Liver (tissue), 7 donors: ENCODE measurements at regions not wholly inside any gene's neighbourhood (a gene's known extent, or its start where the extent isn't known, plus 50 kb on each side); places are given as distances from the start of the nearest gene placed in this dataset.
"Not testable (repeated sequence)": the region's sequence is repeated elsewhere in the genome, so short reads cannot be mapped to it uniquely, and the experiment has no call there.

ENCODE experiments used
- DNase-seq: peaks from one replicate; pipeline ENCODE4 v3.0.0-alpha.2; 2017; ENCODE audit warnings: low spot score
- H3K27ac ChIP-seq, 2 donors: one replicate each; pipeline ENCODE4 v1.7.0; 2013; ENCODE audit warnings: inconsistent platforms in 2 of 2, low read length in 2 of 2, control low read depth in 1 of 2, low read depth in 1 of 2, mild to moderate bottlenecking in 1 of 2
- H3K27me3 ChIP-seq, 4 donors: one replicate each; pipeline versions ENCODE4 v1.6.1 to v1.7.0; 2013; ENCODE audit warnings: low read length in 3 of 4, inconsistent platforms in 1 of 4, mild to moderate bottlenecking in 1 of 4, moderate library complexity in 1 of 4; ENCODE audit not compliant: control insufficient read depth in 4 of 4, insufficient read depth in 4 of 4
- H3K36me3 ChIP-seq, 4 donors: one replicate each; pipeline versions ENCODE4 v1.6.1 to v1.7.0; 2013; ENCODE audit warnings: low read length in 3 of 4, mild to moderate bottlenecking in 3 of 4, low read depth in 1 of 4, moderate library complexity in 1 of 4; ENCODE audit not compliant: control insufficient read depth in 4 of 4, insufficient read depth in 3 of 4
- H3K4me1 ChIP-seq, 4 donors: one replicate each; pipeline versions ENCODE4 v1.6.1 to v1.7.0; 2013; ENCODE audit warnings: low read length in 3 of 4, mild to moderate bottlenecking in 3 of 4, moderate library complexity in 1 of 4; ENCODE audit not compliant: control insufficient read depth in 4 of 4, insufficient read depth in 4 of 4
- H3K4me3 ChIP-seq, 3 donors: one replicate each; pipeline versions ENCODE4 v1.6.1 to v1.7.0; 2013; ENCODE audit warnings: low read length in 3 of 3, control low read depth in 1 of 3, low read depth in 1 of 3, mild to moderate bottlenecking in 1 of 3
- H3K9ac ChIP-seq, 2 donors: one replicate each; pipeline ENCODE4 v1.7.0; 2013; ENCODE audit warnings: low read length in 2 of 2, mild to moderate bottlenecking in 2 of 2, moderate library complexity in 2 of 2, control low read depth in 1 of 2, low read depth in 1 of 2
- H3K9me3 ChIP-seq, 4 donors: one replicate each; pipeline versions ENCODE4 v1.6.1 to v1.7.0; 2013; ENCODE audit warnings: low read length in 3 of 4; ENCODE audit not compliant: control insufficient read depth in 4 of 4
- ATF3 ChIP-seq: IDR thresholded peaks from 2 replicates; pipeline ENCODE4 v1.6.1; 2016; ENCODE audit warnings: antibody characterized with exemption
- HNF4G ChIP-seq: IDR thresholded peaks from 2 replicates; pipeline ENCODE4 v1.6.1; 2016; ENCODE audit warnings: antibody characterized with exemption
- JUND ChIP-seq, 2 donors: IDR thresholded peaks; 2 replicates each; pipeline ENCODE4 v1.6.1; 2016; ENCODE audit warnings: antibody characterized with exemption in 2 of 2
- NR2F2 ChIP-seq: IDR thresholded peaks from 2 replicates; pipeline ENCODE4 v1.6.1; 2016; ENCODE audit warnings: antibody characterized with exemption
- REST ChIP-seq: IDR thresholded peaks from 2 replicates; pipeline ENCODE4 v1.6.1; 2016; ENCODE audit warnings: antibody characterized with exemption, mild to moderate bottlenecking
- RXRA ChIP-seq, 2 donors: IDR thresholded peaks; 2 replicates each; pipeline ENCODE4 v1.6.1; 2017 to 2018; ENCODE audit warnings: antibody characterized with exemption in 2 of 2, mild to moderate bottlenecking in 1 of 2
- TAF1 ChIP-seq: conservative IDR thresholded peaks from 2 replicates; pipeline ENCODE4 v1.6.1; 2016; ENCODE audit warnings: antibody characterized with exemption, mild to moderate bottlenecking
- YY1 ChIP-seq: IDR thresholded peaks from 2 replicates; pipeline ENCODE4 v1.6.1; 2016; ENCODE audit warnings: antibody characterized with exemption, mild to moderate bottlenecking
- ZBTB33 ChIP-seq: IDR thresholded peaks from 2 replicates; pipeline ENCODE4 v1.6.1; 2016; ENCODE audit warnings: antibody characterized with exemption
- WGBS: extraction: QIAGEN DNeasy Blood & Tissue Kit; methylation state at CpG from one replicate; pipeline ENCODE4 v1.1.7; 2013; 5-methylcytosine and 5-hydroxymethylcytosine counted together
- donor health status: healthy.
- donor health status: healthy.
- donor health status: healthy.
- donor health status: healthy.

GRCh38 chr12:59474236-59474635 is 121.6 kb upstream of the SLC16A7 start:
- not testable (repeated sequence) for H3K9me3 ChIP-seq, H3K27ac ChIP-seq, H3K4me1 ChIP-seq, DNase-seq, H3K27me3 ChIP-seq, H3K4me3 ChIP-seq, H3K9ac ChIP-seq, H3K36me3 ChIP-seq

GRCh38 chr12:59472273-59472672 is 123.6 kb upstream of the SLC16A7 start:
- H3K27ac ChIP-seq, result no peak overlapping the region
- H3K9ac ChIP-seq, result no peak overlapping the region
- no peak for DNase-seq
- no peaks in the 10 kb centered on the region for H3K4me1 ChIP-seq
- WGBS, result 75% methylated on average over 5 of the region's 5 CpGs
- H3K4me3 ChIP-seq, result no peak overlapping the region
- TF ChIP-seq ATF3, result no peak
- TF ChIP-seq JUND (IDR thresholded peaks at IDR 0.05), result no peak
- TF ChIP-seq REST, result no peak
- no peak for TF ChIP-seq HNF4G
- no peak for TF ChIP-seq ZBTB33
- TF ChIP-seq YY1, result no peak
- no peak for TF ChIP-seq NR2F2
- TF ChIP-seq TAF1, result no peak
- TF ChIP-seq RXRA (IDR thresholded peaks at IDR 0.05), result no peak
- no peaks in the 10 kb centered on the region for H3K27me3 ChIP-seq
- no peaks in the 10 kb centered on the region for H3K9me3 ChIP-seq
- H3K36me3 ChIP-seq, result no peaks in the 10 kb centered on the region

GRCh38 chr12:59459966-59460660 is 135.7 kb upstream of the SLC16A7 start:
- Histone ChIP-seq H3K9ac (no peak overlapping the region), H3K4me1 (no peaks in the 10 kb centered on the region), H3K9me3 (no peaks in the 10 kb centered on the region), H3K27me3 (peaks cover 0 to 4% (median 0%) of the 10 kb centered on the region in 4 donors), H3K36me3 (no peaks in the 10 kb centered on the region), H3K27ac (no peak overlapping the region), H3K4me3 (no peak overlapping the region)
- DNase-seq, result no peak
- no peak for TF ChIP-seq ATF3
- 67% methylated on average over 5 of the region's 5 CpGs for WGBS
